CD4-positive, alpha-beta T cell treated with Interferon gamma for 1 hour (primary cell): ENCODE measurements at regions not wholly inside any gene's neighbourhood (a gene's known extent, or its start where the extent isn't known, plus 50 kb on each side); places are given as distances from the start of the nearest gene placed in this dataset.

ENCODE experiments used
- DNase-seq: peaks from one replicate; pipeline ENCODE4 v3.0.0-alpha.2; 2020

DNA sequence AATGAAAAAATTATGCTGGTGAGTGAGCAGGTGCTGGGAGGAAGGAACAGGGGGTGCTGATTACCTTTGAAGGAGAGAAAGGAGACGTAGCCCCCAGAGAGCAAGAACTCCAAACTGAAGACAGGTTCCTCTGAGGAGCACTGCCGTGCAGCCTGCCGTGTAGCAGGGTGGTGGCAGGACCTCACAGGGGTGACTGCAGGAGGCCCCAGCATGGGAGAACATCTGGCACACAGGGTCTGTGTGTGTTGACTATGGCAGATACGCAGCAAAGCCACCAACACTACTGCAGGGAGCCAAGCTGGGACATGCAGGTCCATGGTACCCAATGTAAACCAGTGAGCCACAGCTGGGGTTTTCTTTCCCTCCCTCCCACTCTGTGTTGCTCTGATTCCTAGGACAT lies 192.1 kb upstream of the PDE1C start:
- no peak for DNase-seq

DNA sequence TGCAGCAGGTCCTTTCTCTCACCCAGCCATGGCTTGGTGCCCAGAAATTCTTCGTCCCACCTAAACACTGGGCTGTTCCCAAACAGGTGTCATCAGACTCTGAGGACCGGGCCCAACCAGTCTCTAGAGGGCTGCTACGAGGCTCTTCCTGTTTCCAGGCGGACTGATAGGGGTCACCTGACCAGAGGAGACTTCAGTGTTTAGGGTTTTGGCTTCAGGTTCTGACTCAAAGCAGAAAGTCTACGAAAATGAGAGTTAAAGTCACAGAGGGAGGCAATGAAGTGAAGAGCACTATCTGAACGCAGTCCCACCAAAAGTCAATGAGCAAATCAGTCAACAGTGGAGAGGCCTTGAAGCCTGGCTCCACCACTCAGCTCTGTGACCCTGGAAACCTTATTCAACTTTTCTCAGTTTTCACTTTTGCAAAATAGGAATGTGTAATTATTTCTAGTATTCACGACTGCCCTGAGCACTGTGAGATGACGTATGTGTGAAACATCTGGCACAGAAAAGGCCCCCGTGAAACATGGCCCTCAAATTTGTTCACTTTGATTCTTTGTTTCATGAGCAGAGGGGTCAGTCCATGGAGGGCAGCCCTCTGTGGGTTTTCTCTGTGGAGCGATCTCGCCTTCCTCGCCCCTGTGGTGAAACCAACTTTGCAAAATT lies 189.9 kb upstream of the PDE1C start:
- DNase-seq, result no peak

DNA sequence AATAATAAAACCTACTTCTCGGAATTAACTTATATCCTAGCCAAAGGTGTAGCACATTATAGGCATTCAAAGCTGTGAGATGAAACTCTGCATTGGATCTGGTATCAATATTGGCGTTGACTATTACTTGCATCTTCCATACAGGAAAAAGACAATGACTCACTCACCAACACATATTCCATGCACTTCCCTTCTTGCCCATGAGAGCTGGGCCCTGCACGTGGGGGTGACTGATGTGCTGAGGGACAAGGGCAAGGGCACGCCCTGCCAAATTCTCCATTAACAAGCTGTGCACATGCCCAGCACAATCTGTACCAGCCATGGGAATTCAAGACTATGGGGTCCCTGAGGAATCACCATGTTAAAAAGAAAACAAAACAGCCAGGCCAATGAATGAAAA lies 188.1 kb upstream of the PDE1C start:
- DNase-seq, result no peak

DNA sequence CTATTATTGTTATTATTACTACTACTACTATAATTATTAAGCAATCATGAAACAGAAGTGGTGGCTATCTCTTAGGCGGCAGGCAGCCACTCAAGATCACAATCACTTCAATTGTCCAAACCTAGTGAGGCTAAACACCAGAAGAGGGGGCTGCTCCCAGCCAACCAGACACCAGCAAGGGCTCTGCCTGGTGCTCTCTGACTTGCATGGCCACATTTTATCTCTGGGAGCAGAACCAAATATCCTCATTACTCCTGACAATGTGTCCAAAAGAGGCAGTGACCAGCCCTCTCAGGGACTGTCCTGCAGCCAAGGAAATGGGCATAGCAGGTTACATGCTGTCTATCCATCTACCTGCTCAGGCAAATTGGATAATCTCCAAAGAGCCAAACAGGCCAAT lies 187.4 kb upstream of the PDE1C start:
- no peak for DNase-seq

DNA sequence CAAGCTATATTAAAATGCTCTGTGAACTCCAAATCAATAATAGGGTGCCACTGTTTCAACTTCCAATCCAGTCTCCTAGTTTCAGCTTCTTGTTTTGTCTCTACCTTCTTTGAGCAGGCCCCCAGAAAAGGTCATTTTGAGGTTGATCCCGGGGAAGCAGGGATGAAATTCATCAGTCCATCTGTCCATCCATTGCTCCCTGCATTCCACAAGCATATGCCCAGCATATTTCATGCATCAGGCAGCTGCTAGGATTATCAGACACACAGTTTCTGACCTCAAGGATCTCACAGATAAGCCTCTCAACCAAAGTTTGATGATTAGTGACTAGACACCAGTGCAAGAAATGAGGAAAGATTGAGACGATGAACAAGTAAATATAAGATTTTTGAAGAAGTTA lies 186.6 kb upstream of the PDE1C start:
- DNase-seq, result no peak

DNA sequence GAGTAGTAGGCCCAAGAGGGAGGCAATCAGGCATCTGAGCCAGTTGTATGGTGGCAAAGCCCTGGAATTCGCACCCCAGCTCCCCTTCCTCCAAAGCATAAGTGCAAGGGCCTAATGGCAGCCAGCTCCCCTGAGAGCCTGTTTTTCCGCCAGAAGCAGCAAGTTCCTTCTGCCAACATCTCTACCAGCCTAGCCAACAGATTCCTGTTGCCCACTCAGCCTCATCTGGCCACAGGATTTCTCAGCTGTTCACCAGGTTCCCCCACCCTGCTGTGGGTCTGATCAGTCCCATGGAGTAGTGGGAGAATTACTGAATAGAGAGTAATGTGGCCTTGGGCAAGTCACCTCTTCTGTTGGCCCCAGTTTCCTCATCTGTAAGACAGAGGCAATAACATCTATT lies 186.2 kb upstream of the PDE1C start:
- DNase-seq, result no peak

DNA sequence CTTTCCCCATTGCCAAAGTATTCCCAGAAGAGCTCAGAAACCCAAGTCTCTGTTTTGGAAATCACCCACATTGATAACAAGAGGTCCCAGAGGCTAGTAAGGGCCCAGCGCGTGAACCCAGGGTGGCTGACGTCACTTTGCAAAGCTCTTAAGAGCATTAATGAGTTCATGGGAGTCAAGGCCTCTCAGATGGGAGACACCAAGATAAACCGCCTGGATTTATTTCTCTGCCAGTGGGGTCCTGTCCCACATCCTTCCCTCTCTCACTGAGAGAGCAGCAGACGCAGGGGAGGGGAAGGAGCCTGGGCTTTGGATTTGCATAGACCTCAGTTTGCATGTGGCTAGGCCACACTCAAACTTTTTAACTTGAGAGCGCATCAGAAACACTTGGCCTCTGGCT lies 184.8 kb upstream of the PDE1C start:
- DNase-seq, result no peak

DNA sequence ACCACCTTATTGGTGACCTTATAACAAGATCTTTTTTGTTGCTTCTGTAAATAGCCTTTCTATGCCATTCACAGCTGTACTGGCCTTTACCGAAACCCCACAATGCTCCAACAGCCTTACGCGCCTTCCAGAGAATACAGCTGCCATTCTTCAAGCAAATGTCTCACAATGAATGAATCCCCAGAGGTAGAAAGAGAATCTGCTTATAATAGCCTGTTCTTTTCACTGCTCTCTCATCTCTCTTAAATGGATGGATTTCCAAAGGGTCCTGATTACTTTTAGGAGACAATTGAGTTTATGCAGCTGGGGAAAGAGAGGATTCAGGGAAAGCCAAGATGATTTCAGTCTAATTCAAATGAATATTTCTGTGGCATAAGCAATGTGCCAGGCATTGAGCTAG lies 183.1 kb upstream of the PDE1C start:
- no peak for DNase-seq

DNA sequence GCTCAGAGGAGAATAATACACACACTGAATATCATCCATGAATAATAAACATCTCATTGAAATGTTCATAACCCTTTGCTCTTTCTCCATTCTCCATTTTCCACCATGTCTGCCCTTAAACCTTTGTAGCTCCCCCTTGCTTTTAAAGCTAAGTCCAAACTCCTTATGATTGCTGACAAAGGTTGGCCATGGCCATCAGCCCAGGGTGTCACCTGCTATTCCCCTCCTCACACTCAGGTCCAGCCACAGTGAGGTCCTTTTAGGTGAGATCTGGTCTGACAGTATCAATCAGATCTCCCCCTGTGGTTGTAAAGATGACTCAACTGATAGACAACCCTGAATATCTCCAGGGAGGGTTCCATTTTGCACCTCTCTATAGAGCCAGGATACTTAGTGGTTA lies 181.5 kb upstream of the PDE1C start:
- DNase-seq, result no peak

DNA sequence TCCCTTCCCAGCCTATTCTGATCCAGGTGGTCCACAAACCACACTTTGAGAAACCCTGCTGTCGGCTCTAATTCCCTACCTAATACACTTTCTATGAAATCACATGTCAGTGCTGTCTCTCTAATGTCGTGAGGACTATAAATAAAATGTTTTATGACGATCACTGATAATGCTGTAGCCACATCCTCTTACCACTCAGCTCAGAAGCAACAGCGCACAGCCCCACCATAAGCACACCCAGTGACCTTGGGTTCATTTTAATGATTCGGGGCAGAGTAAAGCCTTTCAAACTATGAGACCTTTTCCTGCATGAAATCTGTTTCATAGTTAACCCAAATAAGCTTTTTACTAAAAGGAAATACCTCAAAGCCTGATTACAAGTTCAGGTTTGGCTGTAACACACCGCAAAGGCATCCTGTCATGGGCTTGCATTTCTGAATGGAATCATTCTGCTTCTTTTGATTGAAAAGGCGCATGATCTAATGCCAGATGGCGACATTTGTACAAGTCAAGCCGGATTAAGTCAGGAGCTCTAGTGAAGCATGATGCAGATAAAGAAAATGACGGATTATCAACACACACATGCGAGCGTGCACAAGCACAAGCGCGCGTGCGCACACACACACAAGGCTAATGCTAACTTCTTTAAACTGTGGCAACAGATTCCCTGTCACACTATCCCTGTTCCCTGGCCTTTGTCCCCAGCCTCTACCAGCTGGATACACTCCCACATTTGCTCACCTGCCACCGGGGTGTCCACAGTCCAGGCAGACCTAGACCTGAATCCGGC lies 180.5 kb upstream of the PDE1C start:
- DNase-seq, result no peak

DNA sequence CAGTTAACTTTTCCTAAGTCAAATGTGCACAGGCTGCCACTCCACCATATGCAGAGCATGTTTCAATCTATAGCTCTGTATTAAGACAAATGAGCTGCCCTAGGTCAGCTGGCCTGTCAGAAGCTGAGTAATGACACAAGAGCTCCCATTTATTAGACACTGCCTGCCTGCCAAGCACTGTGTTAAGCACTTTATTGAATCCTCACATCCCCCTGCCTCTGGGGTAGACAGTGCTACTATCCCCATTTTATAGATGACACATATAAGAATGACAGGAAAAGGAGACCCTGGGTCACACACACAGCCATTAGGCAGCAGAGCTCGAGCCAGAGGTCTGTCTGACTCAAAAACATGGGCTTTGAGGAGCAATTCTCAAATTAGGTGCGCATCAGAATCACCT lies 179.8 kb upstream of the PDE1C start:
- DNase-seq, result no peak

DNA sequence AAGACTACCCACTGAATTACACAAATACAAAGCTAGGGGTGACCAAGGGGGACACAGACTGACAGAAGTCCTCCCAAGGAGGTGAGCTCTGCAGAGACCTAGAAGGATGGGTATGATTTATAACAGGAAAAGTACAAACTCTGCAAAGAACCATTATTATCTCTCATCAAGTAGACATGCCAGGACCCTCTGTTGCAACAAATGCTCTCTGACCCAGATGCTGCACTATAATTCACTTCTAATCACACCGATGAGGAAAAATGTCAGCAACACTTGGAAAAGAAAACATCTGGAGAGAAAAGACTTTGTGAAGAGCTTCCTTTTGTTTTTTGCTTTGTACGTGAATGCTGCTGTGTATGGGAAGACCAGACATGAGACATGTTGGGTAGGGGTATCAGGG lies 178.3 kb upstream of the PDE1C start:
- no peak for DNase-seq

DNA sequence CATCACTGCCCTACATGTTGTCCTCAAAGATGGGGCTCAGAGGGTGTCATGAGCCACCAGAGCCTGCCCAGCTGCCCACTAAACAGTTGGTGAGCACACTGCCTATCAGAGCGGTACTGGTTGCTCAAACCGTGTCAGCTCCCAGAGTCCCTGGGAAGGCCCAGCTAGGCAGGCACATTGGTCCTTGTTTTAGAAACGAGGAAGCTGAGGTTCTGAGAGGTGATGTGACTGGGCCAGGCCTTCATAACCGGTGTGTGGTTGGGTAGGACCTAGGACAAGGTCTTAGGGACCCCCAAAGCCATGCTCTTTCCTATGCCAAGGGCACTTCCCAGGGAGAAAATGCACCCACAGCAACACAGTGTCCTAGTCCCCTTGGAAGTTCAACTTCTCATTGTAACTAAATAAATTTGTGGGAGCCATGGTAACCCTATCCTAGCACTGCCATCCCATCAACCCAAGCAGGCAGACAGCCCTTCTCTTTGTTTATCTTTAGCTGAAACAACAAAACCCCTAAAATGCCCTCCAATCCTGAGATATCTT lies 174.7 kb upstream of the PDE1C start:
- DNase-seq, result no peak

DNA sequence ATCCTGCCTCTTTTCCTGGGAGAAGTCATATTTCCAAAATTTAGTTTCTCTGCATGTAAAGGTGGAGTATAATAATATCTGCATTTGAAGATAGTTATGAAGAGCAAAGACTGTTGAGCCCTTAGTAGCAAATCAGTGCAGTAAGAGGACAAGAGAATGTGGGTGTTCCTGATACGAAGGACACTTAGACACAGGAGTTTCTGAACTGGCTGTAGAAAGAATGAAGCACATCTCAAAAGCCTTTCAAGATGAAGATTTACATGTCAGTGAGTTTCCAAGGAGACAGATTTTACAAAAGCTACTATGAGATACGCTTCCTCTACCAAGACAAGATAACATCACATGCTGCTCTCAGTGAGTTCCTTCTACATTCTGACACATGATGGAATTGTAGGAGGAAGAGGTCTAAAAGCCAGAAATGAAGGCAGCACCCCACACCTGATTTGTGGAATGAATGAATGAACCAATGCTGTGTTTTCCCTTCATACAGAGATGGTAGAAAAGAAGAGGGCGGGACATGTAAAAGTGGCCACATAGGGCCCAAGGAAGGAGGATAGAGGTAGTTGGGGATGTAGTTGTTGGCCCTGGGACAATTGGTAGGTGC lies 173.6 kb upstream of the PDE1C start:
- DNase-seq, result no peak

DNA sequence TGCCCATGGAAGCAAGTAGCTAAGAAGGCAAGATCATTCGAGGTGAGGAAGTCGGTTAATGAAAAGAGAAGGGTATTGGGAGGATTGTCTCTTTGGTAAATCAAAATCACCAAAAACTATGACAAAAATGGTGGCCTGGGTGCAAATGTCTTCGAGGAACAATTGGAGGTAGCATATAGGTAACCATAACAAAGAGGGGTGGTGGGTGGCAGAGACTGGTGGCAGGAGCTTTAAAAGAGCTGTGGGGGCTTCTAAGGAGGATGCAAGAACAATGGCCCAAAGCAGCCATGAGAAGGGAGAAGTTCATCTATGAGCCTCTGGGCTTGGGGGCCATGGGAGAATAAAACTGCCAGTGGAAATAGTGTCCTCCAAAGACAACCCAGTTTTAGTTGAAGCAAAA lies 172.2 kb upstream of the PDE1C start:
- no peak for DNase-seq

DNA sequence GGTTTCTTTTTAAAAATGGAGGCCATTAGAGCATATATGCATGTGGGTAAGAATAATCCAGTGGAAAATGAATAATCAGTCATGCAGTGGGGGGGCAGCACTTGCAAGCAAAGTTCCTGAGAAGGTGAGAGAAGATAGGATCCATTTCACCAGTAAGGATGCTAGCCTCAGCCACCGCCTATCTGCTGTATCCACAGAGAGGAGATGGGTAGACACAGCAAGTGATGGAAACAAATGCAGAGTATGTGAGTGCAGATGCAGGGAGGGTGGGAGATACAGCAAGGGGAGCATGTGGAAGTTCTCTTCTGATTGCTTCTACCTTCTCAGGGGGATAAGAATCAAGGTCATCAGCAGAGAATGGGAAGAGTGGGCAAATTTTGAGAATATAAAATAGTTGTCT lies 171.4 kb upstream of the PDE1C start:
- no peak for DNase-seq

DNA sequence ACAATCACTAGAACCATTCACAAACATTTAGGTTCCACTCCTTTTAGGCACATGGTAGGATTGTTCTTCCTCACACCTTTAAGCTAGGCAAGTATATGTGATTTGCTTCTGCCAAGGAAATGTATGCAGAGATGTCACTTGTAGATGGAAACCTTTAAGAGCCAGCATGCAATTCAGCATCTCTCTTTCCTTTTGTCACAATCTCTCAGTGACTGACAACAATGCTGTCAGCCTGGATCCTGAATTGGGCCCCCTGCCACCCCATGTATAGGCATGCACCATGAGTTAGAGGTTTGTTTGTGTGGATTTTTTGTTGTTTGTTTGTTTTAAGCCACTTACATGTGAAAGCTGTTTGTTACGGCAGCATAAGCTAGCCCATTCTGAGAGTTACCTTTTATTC lies 169.6 kb upstream of the PDE1C start:
- DNase-seq, result no peak

DNA sequence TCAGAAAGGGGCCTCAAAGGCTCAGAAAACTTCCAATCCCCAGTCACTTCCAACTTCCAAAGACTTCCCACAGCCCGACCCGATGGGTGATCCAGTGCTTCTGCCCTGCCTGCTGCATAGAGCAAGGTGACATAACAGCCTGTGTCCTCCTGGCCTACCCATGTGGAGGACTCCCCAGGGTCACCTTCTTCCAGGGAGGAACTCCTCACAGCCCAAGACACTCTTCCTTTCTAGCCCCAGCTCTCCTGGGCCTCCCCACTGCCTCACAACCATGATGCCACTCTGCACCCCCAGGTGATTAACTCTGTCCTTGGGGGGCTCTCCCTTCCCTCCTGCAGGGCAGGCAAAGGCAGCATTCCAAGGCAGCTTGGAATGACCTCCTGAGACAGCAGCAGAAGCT lies 158.4 kb upstream of the PDE1C start:
- no peak for DNase-seq

DNA sequence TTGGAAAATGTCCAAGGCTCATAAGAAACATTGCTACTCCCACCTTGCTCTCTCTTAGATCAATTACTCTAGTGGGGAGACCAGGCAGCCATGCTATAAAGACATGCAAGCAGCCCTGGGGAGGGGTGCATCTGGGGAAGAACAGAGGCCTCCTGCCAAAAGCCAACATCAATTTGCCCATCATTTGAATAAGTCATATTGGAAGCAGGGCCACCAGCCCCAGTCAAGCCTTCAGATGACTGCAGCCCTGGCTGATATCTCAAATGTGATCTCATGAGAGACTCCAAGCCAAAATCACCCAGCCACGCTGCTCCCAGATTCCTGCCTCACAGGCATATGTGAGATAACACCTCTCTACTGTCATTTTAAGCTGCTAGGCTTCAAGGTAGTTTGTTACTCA lies 157.5 kb upstream of the PDE1C start:
- DNase-seq, result no peak

DNA sequence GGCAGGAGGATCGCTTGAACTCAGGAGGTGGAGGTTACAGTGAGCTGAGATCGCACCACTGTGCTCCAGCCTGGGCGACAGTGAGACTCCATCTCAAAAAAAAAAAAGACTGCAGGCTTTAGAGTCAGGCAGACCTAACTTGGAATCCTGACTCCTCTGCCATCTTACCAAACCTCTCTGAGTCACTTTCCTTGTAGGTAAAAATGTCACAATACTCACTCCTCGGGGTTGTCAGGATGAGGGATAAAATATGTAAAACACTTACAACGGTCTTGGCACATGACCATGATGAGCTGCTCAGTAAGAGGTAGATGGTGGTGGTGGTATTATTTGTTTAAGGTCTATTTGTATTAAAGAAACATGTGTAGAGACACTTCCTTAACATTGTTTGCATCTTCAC lies 154.1 kb upstream of the PDE1C start:
- no peak for DNase-seq

DNA sequence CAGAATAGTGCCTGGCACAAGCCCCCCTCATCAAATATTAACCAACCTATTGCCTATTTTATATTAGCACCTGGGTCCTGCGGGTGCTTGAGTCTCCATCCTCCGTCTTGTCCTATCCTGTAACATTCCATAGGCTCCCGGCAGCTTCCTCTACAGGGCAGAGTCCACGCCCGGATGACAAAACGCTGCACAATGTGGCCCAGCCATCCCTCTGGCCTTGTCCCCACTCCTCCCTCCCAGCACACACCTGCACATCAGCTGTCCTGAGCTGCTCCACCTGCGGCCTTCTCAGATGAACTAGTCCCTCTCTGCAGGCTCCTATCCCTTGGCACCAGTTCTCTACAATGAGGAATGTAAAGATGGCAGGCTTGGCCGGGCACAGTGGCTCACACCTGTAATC lies 153.5 kb upstream of the PDE1C start:
- DNase-seq, result no peak

DNA sequence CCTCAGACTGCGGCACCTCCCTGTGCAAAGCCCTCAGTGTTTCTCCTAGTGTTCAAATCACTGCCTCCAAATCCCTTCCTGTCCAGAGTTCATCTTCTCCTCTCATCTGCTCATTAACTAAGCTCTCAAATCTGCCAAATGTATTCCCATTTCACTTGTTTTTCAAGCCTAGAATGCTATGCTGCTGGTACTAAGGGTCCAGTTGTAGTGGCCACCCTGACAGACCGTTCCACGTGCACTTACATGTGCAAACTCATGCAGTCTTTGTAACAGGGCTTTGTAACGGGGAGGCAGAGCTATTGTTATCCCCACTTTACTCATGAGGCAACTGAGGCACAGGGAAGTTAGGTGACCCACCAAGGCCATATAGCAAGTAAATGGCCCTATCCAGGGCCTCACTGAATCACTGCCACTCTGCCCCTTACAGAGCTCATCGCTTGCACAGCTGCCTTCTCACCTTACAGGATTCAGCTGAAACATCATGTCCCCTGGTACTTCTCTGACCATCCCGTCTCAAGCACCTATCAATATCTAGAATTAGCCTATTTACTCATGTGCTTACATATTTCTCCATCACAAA lies 153.0 kb upstream of the PDE1C start:
- no peak for DNase-seq

DNA sequence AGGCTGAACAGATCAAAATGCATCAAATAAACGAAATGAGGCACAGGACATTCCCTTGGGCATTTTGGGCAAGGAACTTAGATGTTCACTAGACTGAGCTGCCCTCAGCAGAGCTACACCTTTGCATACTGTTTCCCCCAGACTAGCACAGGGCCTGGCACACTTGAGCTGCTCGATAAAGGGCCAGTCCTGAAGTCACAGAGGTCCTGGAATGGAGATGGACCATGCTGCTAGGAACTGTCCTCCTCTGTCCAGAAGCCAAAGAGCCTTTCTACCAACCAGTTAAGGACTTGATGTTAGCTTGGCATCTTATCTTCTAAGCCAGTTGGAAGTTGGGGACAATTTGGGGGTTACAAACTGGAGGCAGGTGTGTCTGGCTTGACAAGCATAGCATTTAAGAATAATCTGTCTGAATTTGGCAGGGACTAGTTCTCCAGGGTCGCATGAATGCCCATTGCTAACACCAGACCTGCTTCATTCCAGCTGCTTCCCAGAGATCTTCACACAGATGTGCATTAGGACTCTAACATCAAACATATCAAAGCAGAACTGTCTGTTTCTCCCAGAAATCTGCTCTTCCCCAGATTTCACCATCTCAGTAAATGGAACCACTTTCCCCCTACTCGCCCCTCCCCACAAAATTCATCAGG lies 152.2 kb upstream of the PDE1C start:
- no peak for DNase-seq
